ENCODE measurements at regions not wholly inside any gene's neighbourhood (a gene's known extent, or its start where the extent isn't known, plus 50 kb on each side); places are given as distances from the start of the nearest gene placed in this dataset.

GRCh38 chr1:170806961-170807360 lies 128.4 kb upstream of the MROH9 start:
- TF ChIP-seq POLR2AphosphoS5 (IDR thresholded peaks at IDR 0.05; ENCODE audit: control insufficient read depth, insufficient read depth, low read depth, low read length) (no peak), ATF6 (CRISPR knock-in tag; IDR thresholded peaks at IDR 0.05) (no peak), KDM5B (IDR thresholded peaks at IDR 0.05; ENCODE audit: insufficient replicate concordance, low read depth, low read length) (no peak)
